Stomach (tissue), 4 donors: ENCODE measurements at regions not wholly inside any gene's neighbourhood (a gene's known extent, or its start where the extent isn't known, plus 50 kb on each side); places are given as distances from the start of the nearest gene placed in this dataset.

Experiments
- CTCF ChIP-seq, 7 experiments: fragments of 450-650 bp in 4 of 7; fragments of 200-600 bp in 3 of 7; sonication (generic) in 3 of 7; IDR thresholded peaks; one replicate each; pipeline ENCODE4 v1.5.1; 2016 to 2019; ENCODE audit warnings: antibody characterized with exemption in 7 of 7, control low read depth in 2 of 7, mild to moderate bottlenecking in 1 of 7
- EP300 ChIP-seq: sonication (generic); formaldehyde crosslinking; IDR thresholded peaks from one replicate; pipeline ENCODE4 v1.6.1; 2017; ENCODE audit warnings: antibody characterized with exemption
- POLR2A ChIP-seq, 4 donors: fragments of 450-650 bp; IDR thresholded peaks; one replicate each; pipeline ENCODE4 v1.6.1; 2016; ENCODE audit warnings: antibody characterized with exemption in 4 of 4, control low read depth in 2 of 4, mild to moderate bottlenecking in 1 of 4, moderate library complexity in 1 of 4
- POLR2AphosphoS5 ChIP-seq, 3 donors: sonication (generic); formaldehyde crosslinking; IDR thresholded peaks; one replicate each; pipeline ENCODE4 v1.6.1; 2016; ENCODE audit warnings: antibody characterized with exemption in 3 of 3

GRCh38 chr20:16147916-16148315 lies 425.3 kb downstream of the KIF16B start:
- TF ChIP-seq CTCF (IDR thresholded peaks at IDR 0.05) (no peak), POLR2AphosphoS5 (IDR thresholded peaks at IDR 0.05) (no peak), EP300 (no peak), POLR2A (IDR thresholded peaks at IDR 0.05) (no peak)
